ENCODE measurements at regions not wholly inside any gene's neighbourhood (a gene's known extent, or its start where the extent isn't known, plus 50 kb on each side); places are given as distances from the start of the nearest gene placed in this dataset.

DNA sequence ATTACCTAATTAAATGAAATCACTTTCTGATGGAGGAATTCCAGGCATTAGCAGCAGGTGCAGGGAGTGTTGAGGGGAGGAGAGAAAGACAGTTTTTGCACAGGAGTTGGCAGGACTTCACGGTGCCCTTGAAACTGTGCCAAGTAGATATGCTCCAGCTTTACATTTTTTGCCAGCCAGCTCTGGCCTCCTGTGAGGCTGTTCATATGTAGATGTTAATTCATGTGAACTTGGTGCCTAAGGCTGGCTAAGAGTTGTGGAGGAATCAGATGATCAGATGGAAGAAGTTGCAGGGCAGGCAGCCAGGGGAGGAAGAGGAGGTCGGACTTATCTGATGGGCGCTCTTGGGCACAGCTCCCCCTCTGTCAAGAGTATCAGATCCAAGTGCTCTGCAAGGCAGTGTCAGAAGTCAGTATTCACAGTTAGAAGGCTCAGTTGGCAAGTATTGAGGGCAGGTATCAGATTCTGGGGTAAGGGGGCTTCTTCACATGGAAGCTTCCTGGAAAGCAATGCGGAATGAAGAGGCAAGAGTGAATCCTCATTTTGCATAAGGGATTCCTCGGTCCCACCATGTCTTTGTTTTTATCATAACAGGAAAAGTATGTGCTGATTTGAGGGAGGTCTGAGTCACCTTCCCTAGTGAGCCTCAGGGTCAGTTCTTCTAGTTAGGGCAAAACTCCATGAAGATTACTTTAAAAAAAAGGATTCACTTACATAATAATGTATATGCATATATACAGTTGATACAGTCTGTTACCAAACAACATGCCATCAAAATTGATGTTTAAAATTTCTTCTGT, 172.6 kb upstream of the UMPS start:
- TF ChIP-seq, protein P1, sequence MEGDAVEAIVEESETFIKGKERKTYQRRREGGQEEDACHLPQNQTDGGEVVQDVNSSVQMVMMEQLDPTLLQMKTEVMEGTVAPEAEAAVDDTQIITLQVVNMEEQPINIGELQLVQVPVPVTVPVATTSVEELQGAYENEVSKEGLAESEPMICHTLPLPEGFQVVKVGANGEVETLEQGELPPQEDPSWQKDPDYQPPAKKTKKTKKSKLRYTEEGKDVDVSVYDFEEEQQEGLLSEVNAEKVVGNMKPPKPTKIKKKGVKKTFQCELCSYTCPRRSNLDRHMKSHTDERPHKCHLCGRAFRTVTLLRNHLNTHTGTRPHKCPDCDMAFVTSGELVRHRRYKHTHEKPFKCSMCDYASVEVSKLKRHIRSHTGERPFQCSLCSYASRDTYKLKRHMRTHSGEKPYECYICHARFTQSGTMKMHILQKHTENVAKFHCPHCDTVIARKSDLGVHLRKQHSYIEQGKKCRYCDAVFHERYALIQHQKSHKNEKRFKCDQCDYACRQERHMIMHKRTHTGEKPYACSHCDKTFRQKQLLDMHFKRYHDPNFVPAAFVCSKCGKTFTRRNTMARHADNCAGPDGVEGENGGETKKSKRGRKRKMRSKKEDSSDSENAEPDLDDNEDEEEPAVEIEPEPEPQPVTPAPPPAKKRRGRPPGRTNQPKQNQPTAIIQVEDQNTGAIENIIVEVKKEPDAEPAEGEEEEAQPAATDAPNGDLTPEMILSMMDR (IDR thresholded peaks at IDR 0.05; ENCODE audit: insufficient read depth, low read length), result no peak
- TF ChIP-seq POLR2AphosphoS5 (IDR thresholded peaks at IDR 0.05; ENCODE audit: low read depth), result no peak
- TF ChIP-seq GABPA (IDR thresholded peaks at IDR 0.05; ENCODE audit: low read depth), result no peak
- TF ChIP-seq, protein P2, sequence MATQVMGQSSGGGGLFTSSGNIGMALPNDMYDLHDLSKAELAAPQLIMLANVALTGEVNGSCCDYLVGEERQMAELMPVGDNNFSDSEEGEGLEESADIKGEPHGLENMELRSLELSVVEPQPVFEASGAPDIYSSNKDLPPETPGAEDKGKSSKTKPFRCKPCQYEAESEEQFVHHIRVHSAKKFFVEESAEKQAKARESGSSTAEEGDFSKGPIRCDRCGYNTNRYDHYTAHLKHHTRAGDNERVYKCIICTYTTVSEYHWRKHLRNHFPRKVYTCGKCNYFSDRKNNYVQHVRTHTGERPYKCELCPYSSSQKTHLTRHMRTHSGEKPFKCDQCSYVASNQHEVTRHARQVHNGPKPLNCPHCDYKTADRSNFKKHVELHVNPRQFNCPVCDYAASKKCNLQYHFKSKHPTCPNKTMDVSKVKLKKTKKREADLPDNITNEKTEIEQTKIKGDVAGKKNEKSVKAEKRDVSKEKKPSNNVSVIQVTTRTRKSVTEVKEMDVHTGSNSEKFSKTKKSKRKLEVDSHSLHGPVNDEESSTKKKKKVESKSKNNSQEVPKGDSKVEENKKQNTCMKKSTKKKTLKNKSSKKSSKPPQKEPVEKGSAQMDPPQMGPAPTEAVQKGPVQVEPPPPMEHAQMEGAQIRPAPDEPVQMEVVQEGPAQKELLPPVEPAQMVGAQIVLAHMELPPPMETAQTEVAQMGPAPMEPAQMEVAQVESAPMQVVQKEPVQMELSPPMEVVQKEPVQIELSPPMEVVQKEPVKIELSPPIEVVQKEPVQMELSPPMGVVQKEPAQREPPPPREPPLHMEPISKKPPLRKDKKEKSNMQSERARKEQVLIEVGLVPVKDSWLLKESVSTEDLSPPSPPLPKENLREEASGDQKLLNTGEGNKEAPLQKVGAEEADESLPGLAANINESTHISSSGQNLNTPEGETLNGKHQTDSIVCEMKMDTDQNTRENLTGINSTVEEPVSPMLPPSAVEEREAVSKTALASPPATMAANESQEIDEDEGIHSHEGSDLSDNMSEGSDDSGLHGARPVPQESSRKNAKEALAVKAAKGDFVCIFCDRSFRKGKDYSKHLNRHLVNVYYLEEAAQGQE (IDR thresholded peaks at IDR 0.05; ENCODE audit: insufficient replicate concordance, low read depth), result no peak
- TF ChIP-seq SPI1 (IDR thresholded peaks at IDR 0.05; ENCODE audit: borderline replicate concordance, low read depth), result no peak
